GM19324 (cell line): ENCODE measurements at regions not wholly inside any gene's neighbourhood (a gene's known extent, or its start where the extent isn't known, plus 50 kb on each side); places are given as distances from the start of the nearest gene placed in this dataset.

Experiments
- ATAC-seq: cut with Tn5 transposase; IDR thresholded peaks from one replicate; pipeline ENCODE4 v1.9.1; 2021; ENCODE audit warnings: mild to moderate bottlenecking, moderate library complexity; ENCODE audit not compliant: unreplicated experiment, low FRiP score

GRCh38 chr14:89634037-89634436 lies 217.0 kb upstream of the FOXN3 start:
- no peak for ATAC-seq

GRCh38 chr14:89630101-89630829 lies 213.2 kb upstream of the FOXN3 start:
- ATAC-seq = no peak

GRCh38 chr14:89629383-89629782 lies 212.3 kb upstream of the FOXN3 start:
- ATAC-seq = no peak

GRCh38 chr14:89628521-89628920 lies 211.5 kb upstream of the FOXN3 start:
- no peak for ATAC-seq

GRCh38 chr14:89626233-89626806 lies 209.3 kb upstream of the FOXN3 start:
- no peak for ATAC-seq

GRCh38 chr14:89625731-89626232 lies 208.7 kb upstream of the FOXN3 start:
- no peak for ATAC-seq

- ATAC-seq = no peak
Measured at GRCh38 chr14:89625244-89625713, 208.2 kb upstream of the FOXN3 start.

GRCh38 chr14:89624500-89625156 lies 207.6 kb upstream of the FOXN3 start:
- no peak for ATAC-seq

GRCh38 chr14:89621791-89622638 lies 205.0 kb upstream of the FOXN3 start:
- ATAC-seq = no peak

- no peak for ATAC-seq
Measured at GRCh38 chr14:89621009-89621421, 204.0 kb upstream of the FOXN3 start.

GRCh38 chr14:89620436-89620835 lies 203.4 kb upstream of the FOXN3 start:
- no peak for ATAC-seq

- no peak for ATAC-seq
Measured at GRCh38 chr14:89619596-89619995, 202.6 kb upstream of the FOXN3 start.

GRCh38 chr14:89618811-89619551 lies 201.9 kb upstream of the FOXN3 start:
- peak; percentile 87 for ATAC-seq

GRCh38 chr14:89618330-89618708 lies 201.3 kb upstream of the FOXN3 start:
- no peak for ATAC-seq

- ATAC-seq = no peak
Measured at GRCh38 chr14:89617481-89618329, 200.7 kb upstream of the FOXN3 start.

- ATAC-seq = no peak
Measured at GRCh38 chr14:89616852-89617341, 199.9 kb upstream of the FOXN3 start.

- no peak for ATAC-seq
Measured at GRCh38 chr14:89616425-89616824, 199.4 kb upstream of the FOXN3 start.

- ATAC-seq = no peak
Measured at GRCh38 chr14:89615421-89615820, 198.4 kb upstream of the FOXN3 start.
